ENCODE measurements at regions not wholly inside any gene's neighbourhood (a gene's known extent, or its start where the extent isn't known, plus 50 kb on each side); places are given as distances from the start of the nearest gene placed in this dataset.

DNA sequence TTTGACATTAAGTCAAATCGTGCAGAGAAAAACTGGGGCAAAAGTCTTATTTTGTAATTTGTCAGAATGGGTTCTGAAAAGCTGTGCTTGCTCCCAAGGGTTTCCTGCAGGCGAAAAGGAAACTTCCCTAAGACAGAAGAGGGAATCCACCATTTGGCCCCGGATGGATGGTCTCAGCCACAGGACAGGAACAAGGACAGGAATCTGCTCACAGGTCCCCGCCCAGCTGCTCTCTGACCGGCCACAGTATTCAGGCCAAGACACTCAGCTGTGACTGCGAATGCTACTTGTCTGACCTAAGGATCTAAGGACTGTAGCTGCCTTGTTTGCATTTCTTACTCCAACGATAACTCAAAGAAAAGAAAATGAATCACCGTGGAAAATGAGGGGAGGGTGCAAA, 197.0 kb downstream of the BMP7 start:
- peaks cover 68% of the 10 kb centered on the region for H3K27me3 ChIP-seq (ENCODE audit: insufficient read depth, low read depth, severe bottlenecking)
- H3K36me3 ChIP-seq = no peaks in the 10 kb centered on the region
- no peak overlapping the region for H3K4me3 ChIP-seq (ENCODE audit: low read depth, low read length)
- no peaks in the 10 kb centered on the region for H3K9me3 ChIP-seq (ENCODE audit: severe bottlenecking)
- TF ChIP-seq CTCF (IDR thresholded peaks at IDR 0.05; ENCODE audit: low read depth, low read length) = no peak
- H3K27ac ChIP-seq = no peak overlapping the region
- DNase-seq = no peak

DNA sequence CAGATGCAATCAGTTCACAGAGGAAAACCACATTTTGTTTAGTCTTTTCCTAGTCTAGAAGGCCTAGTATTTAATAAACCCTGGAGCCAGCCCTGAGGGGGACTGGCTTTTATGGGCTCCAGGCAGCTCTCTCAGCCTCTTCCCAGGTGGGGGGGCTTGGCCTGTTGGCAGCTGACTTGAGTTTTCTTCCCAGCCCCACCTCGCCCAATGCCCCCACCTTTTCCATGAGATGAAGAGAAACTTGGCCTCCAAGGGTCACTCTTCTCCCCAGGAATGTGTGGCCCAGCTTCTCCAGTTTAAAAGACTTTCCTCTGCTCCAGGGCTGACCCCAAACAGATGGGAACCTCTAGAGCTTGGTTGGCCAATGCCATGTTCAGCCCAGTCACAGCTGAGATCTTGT, 196.1 kb downstream of the BMP7 start:
- Histone ChIP-seq H3K9me3 (ENCODE audit: severe bottlenecking) (no peaks in the 10 kb centered on the region), H3K36me3 (no peaks in the 10 kb centered on the region), H3K27me3 (ENCODE audit: insufficient read depth, low read depth, severe bottlenecking) (peaks cover 76% of the 10 kb centered on the region), H3K4me3 (ENCODE audit: low read depth, low read length) (no peak overlapping the region), H3K27ac (no peak overlapping the region)
- TF ChIP-seq CTCF (IDR thresholded peaks at IDR 0.05; ENCODE audit: low read depth, low read length) = no peak
- no peak for DNase-seq

DNA sequence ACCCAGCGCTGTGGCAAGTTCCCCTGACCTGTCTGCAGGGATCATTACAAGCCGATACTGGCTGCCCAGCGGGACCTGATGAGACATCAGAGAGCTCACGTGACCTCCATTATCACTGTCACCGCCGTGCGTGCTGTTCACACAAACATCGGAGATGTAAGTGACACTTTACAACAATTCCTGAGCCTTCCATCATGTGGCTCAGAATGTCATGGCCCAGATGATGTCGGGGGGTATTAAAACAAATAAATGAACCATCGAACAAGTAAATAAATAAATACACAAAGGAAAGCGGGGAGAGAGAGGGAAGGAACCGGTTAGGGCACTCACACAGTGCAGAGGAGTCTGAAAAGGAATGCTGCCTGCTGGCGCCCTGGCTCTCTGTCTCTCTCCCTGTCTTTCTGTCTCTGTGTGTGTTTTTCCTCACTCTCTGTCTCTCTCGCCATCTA, 195.1 kb downstream of the BMP7 start:
- peak overlapping the region; percentile 9; the same call in 1 of the 2 replicates for H3K4me3 ChIP-seq (ENCODE audit: low read depth, low read length)
- peaks cover 85% of the 10 kb centered on the region for H3K27me3 ChIP-seq (ENCODE audit: insufficient read depth, low read depth, severe bottlenecking)
- no peak for DNase-seq

GRCh38 chr20:57071954-57072583, 194.4 kb downstream of the BMP7 start:
- Histone ChIP-seq H3K9me3 (ENCODE audit: severe bottlenecking) (no peaks in the 10 kb centered on the region), H3K27me3 (ENCODE audit: insufficient read depth, low read depth, severe bottlenecking) (peaks cover 92% of the 10 kb centered on the region), H3K4me3 (ENCODE audit: low read depth, low read length) (no peak overlapping the region), H3K27ac (no peak overlapping the region), H3K36me3 (no peaks in the 10 kb centered on the region)
- DNase-seq = no peak
- no peak for TF ChIP-seq CTCF (IDR thresholded peaks at IDR 0.05; ENCODE audit: low read depth, low read length)

More for the DNA sequence above, 195.1 kb downstream of the BMP7 start:
- no peak overlapping the region for H3K27ac ChIP-seq
- H3K9me3 ChIP-seq (ENCODE audit: severe bottlenecking) = no peaks in the 10 kb centered on the region
- no peak for TF ChIP-seq CTCF (IDR thresholded peaks at IDR 0.05; ENCODE audit: low read depth, low read length)
- H3K36me3 ChIP-seq = no peaks in the 10 kb centered on the region

GRCh38 chr20:57073402-57073801, 193.0 kb downstream of the BMP7 start:
- DNase-seq = no peak

More at GRCh38 chr20:57073402-57073801, 193.0 kb downstream of the BMP7 start:
- Histone ChIP-seq H3K27me3 (ENCODE audit: insufficient read depth, low read depth, severe bottlenecking) (peaks cover 87% of the 10 kb centered on the region), H3K4me3 (ENCODE audit: low read depth, low read length) (no peak overlapping the region), H3K27ac (no peak overlapping the region), H3K36me3 (no peaks in the 10 kb centered on the region), H3K9me3 (ENCODE audit: severe bottlenecking) (peaks cover 4% of the 10 kb centered on the region)
- no peak for TF ChIP-seq CTCF (IDR thresholded peaks at IDR 0.05; ENCODE audit: low read depth, low read length)

Measured in WERI-Rb-1 (cell line).